ENCODE measurements at regions not wholly inside any gene's neighbourhood (a gene's known extent, or its start where the extent isn't known, plus 50 kb on each side); places are given as distances from the start of the nearest gene placed in this dataset.
A peak's percentile ranks its signal among the peaks of the same experiment; 100 is the strongest.

DNA sequence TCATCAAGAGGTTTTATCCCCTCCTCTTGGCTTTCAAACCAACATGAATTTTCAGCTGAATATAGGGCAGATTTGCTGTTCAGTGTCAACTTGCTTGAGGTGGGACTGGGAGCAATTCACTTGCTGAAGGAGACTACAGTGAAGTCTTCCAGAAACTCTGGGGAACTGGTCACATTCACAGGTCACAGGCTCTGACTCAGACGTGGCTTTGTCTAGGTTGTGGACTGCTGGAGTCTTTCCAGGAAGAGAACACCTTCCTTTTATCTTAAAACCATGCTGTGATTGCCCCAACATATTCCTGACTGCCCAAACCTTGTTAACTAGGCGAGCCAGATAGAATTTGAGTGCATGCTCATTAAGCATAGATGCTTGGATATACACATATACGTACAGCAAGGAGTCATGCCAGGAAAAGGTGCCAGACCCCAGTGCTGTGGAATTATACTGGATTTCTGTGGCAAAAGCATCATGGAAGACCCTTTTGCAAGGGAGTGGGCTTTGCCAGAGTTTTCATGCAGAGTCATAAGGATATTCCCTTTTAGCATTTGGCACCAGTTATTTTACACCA, 399.1 kb upstream of the TBL1XR1 start:
- DNase-seq (ENCODE audit: low read depth): peak; percentile 51

GRCh38 chr3:177596816-177597271, 399.6 kb upstream of the TBL1XR1 start:
- DNase-seq (ENCODE audit: low read depth): no peak

- DNase-seq (ENCODE audit: low read depth): peak; percentile 76
Measured at GRCh38 chr3:177597311-177598096, 400.2 kb upstream of the TBL1XR1 start.

- DNase-seq (ENCODE audit: low read depth): no peak
Measured at GRCh38 chr3:177598097-177598833, 401.0 kb upstream of the TBL1XR1 start.

GRCh38 chr3:177599326-177599725, 402.0 kb upstream of the TBL1XR1 start:
- no peak for DNase-seq (ENCODE audit: low read depth)

- no peak for DNase-seq (ENCODE audit: low read depth)
Measured at GRCh38 chr3:177599837-177600236, 402.6 kb upstream of the TBL1XR1 start.

DNA sequence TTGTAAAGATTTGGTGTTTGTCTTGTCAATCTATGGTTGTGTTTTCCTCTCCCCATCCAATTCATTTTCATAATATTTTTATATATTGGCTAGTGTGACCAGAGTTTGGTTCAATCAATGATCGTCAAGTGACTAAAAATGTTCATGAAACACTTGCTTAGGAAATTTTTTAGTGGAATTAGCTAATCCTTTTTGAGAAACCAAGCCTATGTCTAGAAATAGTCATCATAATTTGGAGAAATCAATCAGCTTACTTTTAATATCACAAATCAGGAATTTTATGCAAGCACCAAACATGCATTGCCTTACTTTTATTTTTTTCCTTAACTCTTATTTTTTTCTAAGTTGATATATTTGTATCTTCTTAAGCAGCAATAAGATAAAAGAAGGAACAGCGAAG, 403.1 kb upstream of the TBL1XR1 start:
- no peak for DNase-seq (ENCODE audit: low read depth)

DNA sequence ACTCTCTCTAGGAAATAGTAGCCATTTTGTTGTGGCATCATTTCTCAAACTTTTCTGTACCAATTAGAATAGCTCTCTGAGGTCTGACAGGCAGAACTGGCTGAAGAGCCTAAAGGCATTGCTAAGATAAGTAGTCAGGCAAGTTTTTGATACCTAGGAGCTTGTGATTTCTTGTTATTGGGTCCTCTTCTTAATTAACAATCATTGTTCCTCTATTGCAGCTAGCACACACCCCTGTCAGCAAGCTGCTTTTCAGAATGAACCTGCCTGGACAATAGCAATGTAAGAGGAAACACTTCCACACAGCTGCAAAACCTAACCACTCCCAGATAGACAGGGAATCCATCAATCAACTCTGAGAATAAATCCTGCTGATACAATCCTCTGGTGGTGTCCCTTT, 403.9 kb upstream of the TBL1XR1 start:
- no peak for DNase-seq (ENCODE audit: low read depth)

DNA sequence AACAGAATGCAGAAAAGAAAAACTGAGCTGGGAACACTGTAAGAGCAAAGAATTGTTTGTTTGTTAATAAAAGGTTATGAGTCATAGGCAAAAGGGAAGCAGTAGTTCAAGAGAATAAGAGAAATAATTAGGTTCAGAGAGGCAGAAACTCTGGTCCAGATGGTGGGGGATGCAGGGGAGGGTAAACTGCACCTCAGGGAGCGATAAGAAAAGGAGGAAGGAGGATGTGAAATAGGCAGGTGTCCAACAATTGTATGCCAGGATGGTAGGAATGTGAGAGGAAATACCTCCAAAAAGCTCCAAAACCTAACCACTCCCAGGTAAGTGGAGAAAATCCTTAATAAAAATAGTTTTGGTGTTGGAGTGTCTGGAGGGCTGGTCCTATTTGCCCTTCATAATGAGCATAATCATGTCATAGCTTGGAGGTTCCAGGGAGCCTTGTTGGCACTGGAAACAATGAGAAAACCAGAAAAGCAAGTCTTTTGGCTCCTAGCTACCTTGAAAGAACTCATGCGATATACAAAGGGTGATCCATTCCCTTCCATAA, 405.4 kb upstream of the TBL1XR1 start:
- no peak for DNase-seq (ENCODE audit: low read depth)

- no peak for DNase-seq (ENCODE audit: low read depth)
Measured at GRCh38 chr3:177603148-177603603, 405.9 kb upstream of the TBL1XR1 start.

DNA sequence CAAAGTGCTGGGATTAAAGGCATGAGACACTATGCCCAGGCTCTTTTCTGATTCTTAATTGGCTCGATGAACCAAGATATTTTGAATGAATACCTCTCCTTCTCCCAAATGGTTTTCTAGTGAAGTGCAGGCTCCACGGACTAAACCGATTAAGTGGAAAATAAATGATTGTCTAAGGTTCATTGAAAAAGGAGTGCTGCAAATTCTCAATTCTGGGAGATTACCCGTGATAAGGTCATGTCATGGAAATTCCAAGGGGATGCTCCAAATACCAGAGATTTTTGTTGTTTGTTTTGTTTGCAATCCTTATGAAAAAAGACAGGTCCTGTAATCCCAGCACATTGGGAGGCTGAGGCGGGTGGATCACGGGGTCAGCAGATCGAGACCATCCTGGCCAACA, 406.9 kb upstream of the TBL1XR1 start:
- no peak for DNase-seq (ENCODE audit: low read depth)

DNA sequence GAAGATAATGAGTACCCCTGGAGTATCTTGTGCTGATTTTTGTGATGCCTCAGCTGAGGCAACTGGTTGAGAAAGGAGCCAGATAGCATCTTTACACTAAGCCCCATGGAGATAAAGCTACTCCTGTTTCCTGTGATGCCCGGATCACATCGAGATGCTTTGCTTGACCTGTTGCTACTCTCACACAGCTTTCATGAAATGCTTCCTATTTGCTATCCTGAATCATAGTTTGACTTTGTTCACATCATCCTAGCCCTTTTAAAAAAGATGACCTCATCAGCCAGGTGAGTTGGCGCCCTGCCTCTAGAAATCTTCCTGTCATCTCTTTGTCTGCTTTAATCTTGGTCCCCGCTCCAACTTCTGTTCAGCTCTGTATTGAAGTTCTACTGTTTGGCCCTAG, 409.6 kb upstream of the TBL1XR1 start:
- DNase-seq (ENCODE audit: low read depth): no peak

DNA sequence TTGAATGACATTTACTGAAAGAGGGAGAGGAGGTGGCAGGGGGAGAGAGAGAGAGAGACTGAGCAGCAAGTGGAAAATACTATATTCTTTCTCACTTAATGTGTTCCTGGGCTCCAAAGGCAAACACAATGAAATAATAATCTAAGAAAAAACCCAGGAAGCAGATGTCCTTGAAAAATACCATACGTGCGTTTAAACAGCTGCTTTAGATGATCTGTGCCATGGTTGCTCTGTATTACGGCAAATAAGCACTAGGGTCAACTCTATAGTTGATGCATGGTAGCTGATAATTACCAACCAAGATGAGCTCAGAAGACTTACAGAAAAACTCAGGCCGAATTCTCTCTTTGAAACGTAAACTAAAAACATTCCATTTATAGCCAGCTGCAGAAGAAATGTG, 410.3 kb upstream of the TBL1XR1 start:
- DNase-seq (ENCODE audit: low read depth): no peak

- no peak for DNase-seq (ENCODE audit: low read depth)
Measured at GRCh38 chr3:177608443-177608842, 411.2 kb upstream of the TBL1XR1 start.

GRCh38 chr3:177609613-177610012, 412.3 kb upstream of the TBL1XR1 start:
- DNase-seq (ENCODE audit: low read depth): no peak

GRCh38 chr3:177610262-177610661, 413.0 kb upstream of the TBL1XR1 start:
- no peak for DNase-seq (ENCODE audit: low read depth)

GRCh38 chr3:177610686-177611633, 413.7 kb upstream of the TBL1XR1 start:
- no peak for DNase-seq (ENCODE audit: low read depth)

- no peak for DNase-seq (ENCODE audit: low read depth)
Measured at GRCh38 chr3:177611752-177612334, 414.6 kb upstream of the TBL1XR1 start.

- no peak for DNase-seq (ENCODE audit: low read depth)
Measured at GRCh38 chr3:177613901-177614300, 416.6 kb upstream of the TBL1XR1 start.

- peak; percentile 87 for DNase-seq (ENCODE audit: low read depth)
Measured at GRCh38 chr3:177615015-177615414, 417.7 kb upstream of the TBL1XR1 start.

Measured in HT1080 (cell line).